Osteoblast (primary cell): ENCODE measurements at regions not wholly inside any gene's neighbourhood (a gene's known extent, or its start where the extent isn't known, plus 50 kb on each side); places are given as distances from the start of the nearest gene placed in this dataset.

Experiments used
- DNase-seq: peaks from one replicate; pipeline ENCODE4 v3.0.0; 2011; ENCODE audit warnings: low spot score, mixed read lengths; ENCODE audit not compliant: insufficient read length; ENCODE audit errors: missing footprints
- H2AFZ ChIP-seq: 2 replicates; pipeline ENCODE4 v1.6.0; 2011; ENCODE audit warnings: mild to moderate bottlenecking, low read length
- H3K27ac ChIP-seq: 2 replicates; pipeline ENCODE4 v1.5.1; 2011; ENCODE audit warnings: mild to moderate bottlenecking, low read depth, low read length, moderate library complexity
- H3K27me3 ChIP-seq: 2 replicates; pipeline ENCODE4 v1.6.0; 2012; ENCODE audit warnings: mild to moderate bottlenecking, control low read depth, inconsistent platforms, low read length, moderate library complexity; ENCODE audit not compliant: insufficient read depth
- H3K36me3 ChIP-seq: 2 replicates; pipeline ENCODE4 v1.5.1; 2011; ENCODE audit warnings: mild to moderate bottlenecking, low read length, control low read depth, moderate library complexity; ENCODE audit not compliant: insufficient read depth
- H3K4me1 ChIP-seq: 2 replicates; pipeline ENCODE4 v1.5.1; 2011; ENCODE audit warnings: mild to moderate bottlenecking, low read length, control low read depth, moderate library complexity; ENCODE audit not compliant: insufficient read depth
- H3K4me2 ChIP-seq: 2 replicates; pipeline ENCODE4 v1.6.0; 2011; ENCODE audit warnings: mild to moderate bottlenecking, low read length; ENCODE audit not compliant: insufficient read depth
- H3K4me3 ChIP-seq: fragments of 200-600 bp; sonication (generic); 3 replicates; pipeline ENCODE4 v1.5.1; 2012; ENCODE audit warnings: mild to moderate bottlenecking, low read length, inconsistent platforms; ENCODE audit not compliant: insufficient read depth
- H3K79me2 ChIP-seq: 2 replicates; pipeline ENCODE4 v1.6.0; 2012; ENCODE audit warnings: mild to moderate bottlenecking, low read length, control low read depth, inconsistent platforms; ENCODE audit not compliant: insufficient read depth
- H3K9me3 ChIP-seq: 2 replicates; pipeline ENCODE4 v1.5.1; 2011; ENCODE audit warnings: low read depth, low read length, control low read depth
- H4K20me1 ChIP-seq: 2 replicates; pipeline ENCODE4 v1.6.0; 2012; ENCODE audit warnings: mild to moderate bottlenecking, low read length, control low read depth; ENCODE audit not compliant: insufficient read depth
- CTCF ChIP-seq: IDR thresholded peaks from 2 replicates; pipeline ENCODE4 v1.5.1; 2011; ENCODE audit warnings: mild to moderate bottlenecking, low read depth, low read length, moderate library complexity; ENCODE audit errors: extremely low read depth

- Histone ChIP-seq H2AFZ (no peak overlapping the region), H3K27ac (no peak overlapping the region), H3K36me3 (no peaks in the 10 kb centered on the region), H3K79me2 (no peaks in the 10 kb centered on the region), H4K20me1 (no peaks in the 10 kb centered on the region), H3K4me2 (no peak overlapping the region), H3K27me3 (no peaks in the 10 kb centered on the region), H3K9me3 (peaks cover 1% of the 10 kb centered on the region), H3K4me1 (no peaks in the 10 kb centered on the region), H3K4me3 (no peak overlapping the region)
- no peak for TF ChIP-seq CTCF
- DNase-seq: no peak
Measured at GRCh38 chr4:33283818-33284217, 2563.6 kb downstream of the PCDH7 start.

- Histone ChIP-seq H3K27ac (no peak overlapping the region), H2AFZ (no peak overlapping the region)
- no peak for TF ChIP-seq CTCF
Measured at GRCh38 chr4:33296876-33297455, 2576.8 kb downstream of the PCDH7 start.

GRCh38 chr4:33302321-33302720 is 2582.2 kb downstream of the PCDH7 start:
- Histone ChIP-seq H3K4me2 (no peak overlapping the region), H3K36me3 (no peaks in the 10 kb centered on the region), H3K4me1 (no peaks in the 10 kb centered on the region), H3K27ac (no peak overlapping the region), H3K27me3 (no peaks in the 10 kb centered on the region), H3K79me2 (no peaks in the 10 kb centered on the region), H2AFZ (no peak overlapping the region), H3K4me3 (no peak overlapping the region), H3K9me3 (no peaks in the 10 kb centered on the region), H4K20me1 (no peaks in the 10 kb centered on the region)
- no peak for DNase-seq
- no peak for TF ChIP-seq CTCF

More at GRCh38 chr4:33296876-33297455, 2576.8 kb downstream of the PCDH7 start:
- Histone ChIP-seq H3K9me3 (no peaks in the 10 kb centered on the region), H3K4me3 (no peak overlapping the region), H4K20me1 (no peaks in the 10 kb centered on the region), H3K27me3 (no peaks in the 10 kb centered on the region), H3K4me2 (no peak overlapping the region), H3K79me2 (no peaks in the 10 kb centered on the region), H3K36me3 (no peaks in the 10 kb centered on the region), H3K4me1 (no peaks in the 10 kb centered on the region)
- no peak for DNase-seq

GRCh38 chr4:33306131-33306530 is 2586.0 kb downstream of the PCDH7 start:
- Histone ChIP-seq H3K4me1 (no peaks in the 10 kb centered on the region), H3K36me3 (no peaks in the 10 kb centered on the region), H3K27me3 (no peaks in the 10 kb centered on the region), H2AFZ (no peak overlapping the region), H4K20me1 (no peaks in the 10 kb centered on the region), H3K27ac (no peak overlapping the region), H3K79me2 (no peaks in the 10 kb centered on the region), H3K4me2 (no peak overlapping the region), H3K9me3 (no peaks in the 10 kb centered on the region), H3K4me3 (no peak overlapping the region)
- no peak for TF ChIP-seq CTCF
- DNase-seq: no peak
